MG63 (cell line): ENCODE measurements at regions not wholly inside any gene's neighbourhood (a gene's known extent, or its start where the extent isn't known, plus 50 kb on each side); places are given as distances from the start of the nearest gene placed in this dataset.

ENCODE experiments used
- DNase-seq: peaks from one replicate; pipeline ENCODE4 v3.0.0-alpha.2; 2020
- H3K27me3 ChIP-seq: fragments of 250-450 bp; sonication (Bioruptor Pico); 2 replicates; pipeline ENCODE4 v1.5.1; 2020; ENCODE audit warnings: mild to moderate bottlenecking, moderate library complexity
- H3K36me3 ChIP-seq: fragments of 250-450 bp; sonication (Bioruptor Pico); 2 replicates; pipeline ENCODE4 v1.5.1; 2020; ENCODE audit warnings: mild to moderate bottlenecking, moderate library complexity
- H3K4me3 ChIP-seq: fragments of 250-450 bp; sonication (Bioruptor Pico); 2 replicates; pipeline ENCODE4 v1.5.1; 2020; ENCODE audit warnings: mild to moderate bottlenecking, moderate library complexity
- H3K9me3 ChIP-seq: fragments of 250-450 bp; sonication (Bioruptor Pico); 2 replicates; pipeline ENCODE4 v1.5.1; 2020; ENCODE audit warnings: mild to moderate bottlenecking, moderate library complexity

GRCh38 chr10:43699516-43699915 is 50.8 kb upstream of the ZNF32 start:
- no peak for DNase-seq
- Histone ChIP-seq H3K36me3 (no peaks in the 10 kb centered on the region), H3K27me3 (no peaks in the 10 kb centered on the region), H3K4me3 (no peak overlapping the region), H3K9me3 (no peaks in the 10 kb centered on the region; the same call in 1 of the 2 replicates)
